Calu3 (cell line): ENCODE measurements at regions not wholly inside any gene's neighbourhood (a gene's known extent, or its start where the extent isn't known, plus 50 kb on each side); places are given as distances from the start of the nearest gene placed in this dataset.
"Not testable (repeated sequence)": the region's sequence is repeated elsewhere in the genome, so short reads cannot be mapped to it uniquely, and the experiment has no call there.

Experiments used
- BruUV-seq: library from RNA; stranded (reverse); fragments of 400-500 nt; replicated peaks from 2 replicates; lab custom pipeline; 2021; lab: Mats Ljungman, UMichigan
- CTCF ChIA-PET: fragments of 300-600 bp; sonication (Branson Sonifier 250); formaldehyde crosslinking; loops from one replicate; lab custom pipeline; 2022; ENCODE audit warnings: antibody characterized with exemption; lab: Charles Lee
- DNase-seq: peaks from one replicate; pipeline ENCODE4 v3.0.0; 2022
- H3K27ac Mint-ChIP-seq: one replicate; pipeline ENCODE4 v1.8.0; 2022; ENCODE audit warnings: mixed read lengths; ENCODE audit not compliant: unreplicated experiment
- H3K27me3 Mint-ChIP-seq: one replicate; pipeline ENCODE4 v1.8.0; 2022; ENCODE audit warnings: mixed read lengths; ENCODE audit not compliant: unreplicated experiment
- H3K36me3 Mint-ChIP-seq: one replicate; pipeline ENCODE4 v1.8.0; 2022; ENCODE audit warnings: mild to moderate bottlenecking, moderate library complexity, mixed read lengths; ENCODE audit not compliant: insufficient read depth, unreplicated experiment
- H3K4me1 Mint-ChIP-seq: one replicate; pipeline ENCODE4 v1.8.0; 2022; ENCODE audit warnings: mild to moderate bottlenecking, low read depth, mixed read lengths; ENCODE audit not compliant: unreplicated experiment
- H3K4me3 Mint-ChIP-seq: one replicate; pipeline ENCODE4 v1.8.0; 2022; ENCODE audit warnings: mild to moderate bottlenecking, low read depth, moderate library complexity, mixed read lengths; ENCODE audit not compliant: unreplicated experiment
- H3K9me3 Mint-ChIP-seq: one replicate; pipeline ENCODE4 v1.8.0; 2022; ENCODE audit warnings: low read depth, mixed read lengths; ENCODE audit not compliant: unreplicated experiment
- CTCF ChIP-seq: fragments of 200-600 bp; IDR thresholded peaks from one replicate; pipeline ENCODE4 v1.8.0; 2022; ENCODE audit warnings: antibody characterized with exemption; ENCODE audit not compliant: unreplicated experiment
- intact Hi-C: fragments of 100-400 bp; cut with micrococcal nuclease; formaldehyde crosslinking; loops from one replicate; pipeline ENCODE4 v1.10.0; 2022; ENCODE audit not compliant: unreplicated experiment

- Mint-ChIP-seq H3K4me3 (no peak overlapping the region), H3K4me1 (no peaks in the 10 kb centered on the region), H3K9me3 (peaks cover 13% of the 10 kb centered on the region), H3K27me3 (no peaks in the 10 kb centered on the region), H3K36me3 (no peaks in the 10 kb centered on the region), H3K27ac (no peak overlapping the region)
- TF ChIP-seq CTCF, result no peak
- no TSS peak for BruUV-seq
- intact Hi-C loops, result no loop called here
- CTCF ChIA-PET, result no interaction called here
- no peak for DNase-seq
Observed at GRCh38 chrX:85685843-85686242, 306.4 kb upstream of the POF1B start.

DNA sequence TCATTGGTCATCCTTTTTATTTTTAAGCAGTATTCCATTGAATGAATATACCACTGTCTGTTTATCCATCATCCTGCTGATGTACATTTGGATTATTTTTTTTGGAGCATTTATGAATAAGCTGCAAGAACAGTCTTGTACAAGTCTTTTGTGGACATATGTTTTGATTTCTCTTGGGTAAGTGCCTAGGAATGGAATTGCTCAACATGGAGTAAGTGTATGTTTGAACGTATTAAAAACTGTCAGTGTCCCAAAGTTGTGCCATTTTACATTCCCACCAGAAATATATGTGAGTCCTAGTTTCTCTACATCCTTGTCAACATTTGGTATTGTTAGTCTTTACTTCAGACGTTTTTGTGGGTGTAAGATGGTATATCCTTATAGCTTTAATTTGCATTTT lies 287.0 kb upstream of the POF1B start:
- Mint-ChIP-seq H3K27me3 (no peaks in the 10 kb centered on the region), H3K4me3 (no peak overlapping the region), H3K36me3 (no peaks in the 10 kb centered on the region), H3K9me3 (no peaks in the 10 kb centered on the region), H3K27ac (no peak overlapping the region), H3K4me1 (no peaks in the 10 kb centered on the region)
- intact Hi-C loops, result no loop called here
- BruUV-seq, result no TSS peak
- TF ChIP-seq CTCF, result no peak
- CTCF ChIA-PET, result no interaction called here
- no peak for DNase-seq

- DNase-seq, intact Hi-C loops, H3K4me1 Mint-ChIP-seq, H3K27me3 Mint-ChIP-seq, H3K4me3 Mint-ChIP-seq, BruUV-seq, CTCF ChIA-PET, H3K36me3 Mint-ChIP-seq, H3K9me3 Mint-ChIP-seq, H3K27ac Mint-ChIP-seq: not testable (repeated sequence)
Observed at GRCh38 chrX:85663970-85664369, 284.5 kb upstream of the POF1B start.

DNA sequence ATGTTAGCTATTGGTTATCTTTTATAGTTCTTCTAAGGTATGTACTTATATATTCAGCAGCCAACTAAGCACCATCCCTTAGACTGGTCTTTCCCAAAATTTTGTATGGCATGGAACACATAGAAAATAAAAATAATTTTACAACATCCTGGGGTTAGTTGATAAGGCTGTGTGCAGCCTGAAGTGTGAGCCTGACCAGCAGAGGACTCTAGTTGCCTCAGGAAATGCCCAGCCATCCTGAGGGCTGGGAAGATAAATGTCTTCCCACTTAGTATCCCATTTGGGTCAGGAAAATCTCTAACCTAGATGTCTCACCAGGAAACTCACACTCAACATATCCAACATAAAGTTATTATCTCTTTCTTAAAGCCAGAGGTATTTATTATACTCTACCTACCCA lies 251.4 kb upstream of the POF1B start:
- DNase-seq, result no peak
- TF ChIP-seq CTCF, result no peak
- CTCF ChIA-PET, result no interaction called here
- Mint-ChIP-seq H3K9me3 (peaks cover 10% of the 10 kb centered on the region), H3K27me3 (no peaks in the 10 kb centered on the region), H3K4me1 (no peaks in the 10 kb centered on the region), H3K36me3 (no peaks in the 10 kb centered on the region), H3K27ac (no peak overlapping the region), H3K4me3 (no peak overlapping the region)
- intact Hi-C loops, result no loop called here
- no TSS peak for BruUV-seq

DNA sequence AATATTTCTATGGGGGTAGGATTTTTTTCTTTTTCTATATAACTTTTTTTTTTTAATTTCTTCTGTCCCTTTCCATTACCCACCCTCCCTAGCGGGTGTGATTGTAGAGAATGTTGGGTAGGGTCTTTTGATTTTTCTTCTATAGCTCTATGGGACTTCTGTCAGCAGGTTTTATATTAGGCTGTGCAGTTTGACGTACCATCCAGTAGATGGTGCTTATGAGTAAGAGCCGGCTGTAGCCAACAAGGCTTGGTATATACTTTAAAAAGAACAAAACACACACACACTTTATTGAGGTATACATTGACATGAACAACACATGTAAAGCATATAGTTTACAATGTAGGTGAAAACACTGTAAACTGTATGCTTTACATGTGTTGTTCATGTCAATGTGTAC lies 247.9 kb upstream of the POF1B start:
- no peaks in the 10 kb centered on the region for H3K4me1 Mint-ChIP-seq
- CTCF ChIA-PET, result no interaction called here
- DNase-seq, result no peak
- no peaks in the 10 kb centered on the region for H3K36me3 Mint-ChIP-seq
- no peak overlapping the region for H3K4me3 Mint-ChIP-seq
- no TSS peak for BruUV-seq
- no peak for TF ChIP-seq CTCF
- intact Hi-C loops, result no loop called here
- no peaks in the 10 kb centered on the region for H3K27me3 Mint-ChIP-seq
- no peak overlapping the region for H3K27ac Mint-ChIP-seq
- peaks cover 13% of the 10 kb centered on the region for H3K9me3 Mint-ChIP-seq
